CD8-positive, alpha-beta memory T cell (primary cell): ENCODE measurements at regions not wholly inside any gene's neighbourhood (a gene's known extent, or its start where the extent isn't known, plus 50 kb on each side); places are given as distances from the start of the nearest gene placed in this dataset.
A peak's percentile ranks its signal among the peaks of the same experiment; 100 is the strongest.

Experiments used
- CTCF ChIA-PET: fragments of 350-600 bp; sonication (Branson Sonifier 250); formaldehyde crosslinking; loops from one replicate; lab custom pipeline; 2021; ENCODE audit warnings: antibody characterized with exemption; lab: Charles Lee
- POLR2A ChIA-PET: fragments of 350-600 bp; sonication (Branson Sonifier 250); formaldehyde crosslinking; loops from one replicate; lab custom pipeline; 2021; ENCODE audit warnings: antibody characterized with exemption; lab: Charles Lee
- DNase-seq, 5 donors: peaks; one replicate each; pipeline versions ENCODE4 v3.0.0 to v3.0.0-alpha.2; 2020 to 2022; ENCODE audit warnings: mixed read lengths in 1 of 5
- H3K27ac ChIP-seq: one replicate; pipeline ENCODE4 v1.7.0; 2013; ENCODE audit warnings: low read depth, mild to moderate bottlenecking, low read length, moderate library complexity
- H3K27me3 ChIP-seq: 2 replicates; pipeline ENCODE4 v1.7.0; 2013; ENCODE audit warnings: low read length, mild to moderate bottlenecking; ENCODE audit not compliant: insufficient read depth, poor library complexity, severe bottlenecking
- H3K36me3 ChIP-seq: 2 replicates; pipeline ENCODE4 v1.7.0; 2013; ENCODE audit warnings: mild to moderate bottlenecking, low read length, moderate library complexity; ENCODE audit not compliant: insufficient read depth
- H3K4me1 ChIP-seq: 2 replicates; pipeline ENCODE4 v1.7.0; 2013; ENCODE audit warnings: mild to moderate bottlenecking, low read length, moderate library complexity; ENCODE audit not compliant: insufficient read depth
- H3K4me3 ChIP-seq: 2 replicates; pipeline ENCODE4 v1.7.0; 2013; ENCODE audit warnings: mild to moderate bottlenecking, low read length
- H3K9me3 ChIP-seq: 2 replicates; pipeline ENCODE4 v1.7.0; 2013; ENCODE audit warnings: mild to moderate bottlenecking, low read length
- H3K27ac Mint-ChIP-seq, 8 donors: one replicate each; pipeline ENCODE4 v1.8.0; 2020 to 2021; ENCODE audit warnings: mixed read lengths in 8 of 8, mild to moderate bottlenecking in 6 of 8, inconsistent platforms in 3 of 8, moderate library complexity in 3 of 8
- H3K27me3 Mint-ChIP-seq, 2 donors: one replicate each; pipeline ENCODE4 v1.8.0; 2020 to 2021; ENCODE audit warnings: mixed read lengths in 2 of 2, mild to moderate bottlenecking in 1 of 2, moderate library complexity in 1 of 2
- H3K36me3 Mint-ChIP-seq, 3 donors: one replicate each; pipeline ENCODE4 v1.8.0; 2020 to 2021; ENCODE audit warnings: mixed read lengths in 3 of 3, inconsistent platforms in 1 of 3, mild to moderate bottlenecking in 1 of 3
- H3K4me1 Mint-ChIP-seq, 3 donors: one replicate each; pipeline ENCODE4 v1.8.0; 2020 to 2021; ENCODE audit warnings: mixed read lengths in 3 of 3, inconsistent platforms in 1 of 3, mild to moderate bottlenecking in 1 of 3
- H3K4me3 Mint-ChIP-seq, 7 donors: one replicate each; pipeline ENCODE4 v1.8.0; 2020 to 2021; ENCODE audit warnings: mixed read lengths in 7 of 7, mild to moderate bottlenecking in 6 of 7, moderate library complexity in 4 of 7, inconsistent platforms in 2 of 7
- H3K9me3 Mint-ChIP-seq, 5 donors: one replicate each; pipeline ENCODE4 v1.8.0; 2020 to 2022; ENCODE audit warnings: mixed read lengths in 5 of 5, mild to moderate bottlenecking in 3 of 5, moderate library complexity in 2 of 5, inconsistent platforms in 1 of 5

GRCh38 chr18:70501358-70501757, 212.5 kb downstream of the SOCS6 start:
- no peaks in the 10 kb centered on the region for H3K4me1 ChIP-seq
- CTCF ChIA-PET, result no interaction called here
- no peaks in the 10 kb centered on the region for H3K4me1 Mint-ChIP-seq

GRCh38 chr18:70500748-70501147, 211.9 kb downstream of the SOCS6 start:
- no peaks in the 10 kb centered on the region for H3K27me3 Mint-ChIP-seq
- Histone ChIP-seq H3K4me1 (no peaks in the 10 kb centered on the region), H3K27ac (no peak overlapping the region), H3K36me3 (no peaks in the 10 kb centered on the region), H3K9me3 (no peaks in the 10 kb centered on the region), H3K27me3 (no peaks in the 10 kb centered on the region), H3K4me3 (no peak overlapping the region)
- no peaks in the 10 kb centered on the region for H3K9me3 Mint-ChIP-seq
- no peak for DNase-seq
- H3K36me3 Mint-ChIP-seq, result no peaks in the 10 kb centered on the region
- H3K4me3 Mint-ChIP-seq, result no peak overlapping the region
- ChIA-PET POLR2A (no interaction called here), CTCF (interaction anchor here (1.2 kb wide), 1 partner anchor 9 kb away, joined by 3 read pairs; no protein-coding TSS in a partner anchor)
- no peak overlapping the region for H3K27ac Mint-ChIP-seq
- no peaks in the 10 kb centered on the region for H3K4me1 Mint-ChIP-seq

More at GRCh38 chr18:70501358-70501757, 212.5 kb downstream of the SOCS6 start:
- Mint-ChIP-seq H3K36me3 (no peaks in the 10 kb centered on the region), H3K27ac (no peak overlapping the region), H3K4me3 (no peak overlapping the region), H3K9me3 (no peaks in the 10 kb centered on the region), H3K27me3 (no peaks in the 10 kb centered on the region)
- Histone ChIP-seq H3K36me3 (no peaks in the 10 kb centered on the region), H3K27me3 (no peaks in the 10 kb centered on the region), H3K27ac (no peak overlapping the region), H3K9me3 (no peaks in the 10 kb centered on the region), H3K4me3 (no peak overlapping the region)
- no peak for DNase-seq
- POLR2A ChIA-PET, result no interaction called here

DNA sequence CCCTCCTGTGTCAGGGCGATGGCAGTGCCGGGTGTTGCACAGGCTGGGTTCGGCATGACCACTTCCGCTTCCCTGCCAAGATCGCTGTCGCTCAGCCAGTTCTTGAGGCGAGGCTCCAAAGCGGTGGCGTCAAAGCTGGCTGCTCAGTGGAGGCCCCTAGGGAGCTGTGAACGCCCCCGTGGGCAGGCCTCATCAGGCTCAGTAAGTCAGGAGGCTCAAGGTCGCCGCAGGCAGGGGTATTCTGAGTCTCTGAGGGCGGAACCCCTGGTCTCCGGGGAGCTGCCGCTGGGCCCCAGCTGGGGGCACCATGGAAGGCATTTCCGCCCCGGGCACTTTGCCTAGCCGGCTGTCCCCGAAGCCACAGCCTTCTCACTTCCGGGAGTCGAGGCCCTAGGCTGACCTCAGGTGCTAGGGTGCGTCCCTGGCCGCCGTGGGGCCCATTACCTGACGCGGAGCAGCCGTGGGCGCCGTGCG, 210.4 kb downstream of the SOCS6 start:
- ChIA-PET CTCF (interaction anchor here (1.2 to 1.7 kb wide), 2 partner anchors 9 to 10 kb away, joined by 3 to 4 read pairs; no protein-coding TSS in a partner anchor), POLR2A (no interaction called here)
- Histone ChIP-seq H3K36me3 (no peaks in the 10 kb centered on the region), H3K27me3 (no peaks in the 10 kb centered on the region), H3K4me1 (no peaks in the 10 kb centered on the region), H3K27ac (no peak overlapping the region), H3K9me3 (no peaks in the 10 kb centered on the region), H3K4me3 (no peak overlapping the region)
- Mint-ChIP-seq H3K4me3 (no peak overlapping the region), H3K36me3 (no peaks in the 10 kb centered on the region), H3K9me3 (no peaks in the 10 kb centered on the region), H3K27ac (no peak overlapping the region), H3K27me3 (no peaks in the 10 kb centered on the region), H3K4me1 (no peaks in the 10 kb centered on the region)
- peak in 1 of 5 donors; percentile 11 for DNase-seq

DNA sequence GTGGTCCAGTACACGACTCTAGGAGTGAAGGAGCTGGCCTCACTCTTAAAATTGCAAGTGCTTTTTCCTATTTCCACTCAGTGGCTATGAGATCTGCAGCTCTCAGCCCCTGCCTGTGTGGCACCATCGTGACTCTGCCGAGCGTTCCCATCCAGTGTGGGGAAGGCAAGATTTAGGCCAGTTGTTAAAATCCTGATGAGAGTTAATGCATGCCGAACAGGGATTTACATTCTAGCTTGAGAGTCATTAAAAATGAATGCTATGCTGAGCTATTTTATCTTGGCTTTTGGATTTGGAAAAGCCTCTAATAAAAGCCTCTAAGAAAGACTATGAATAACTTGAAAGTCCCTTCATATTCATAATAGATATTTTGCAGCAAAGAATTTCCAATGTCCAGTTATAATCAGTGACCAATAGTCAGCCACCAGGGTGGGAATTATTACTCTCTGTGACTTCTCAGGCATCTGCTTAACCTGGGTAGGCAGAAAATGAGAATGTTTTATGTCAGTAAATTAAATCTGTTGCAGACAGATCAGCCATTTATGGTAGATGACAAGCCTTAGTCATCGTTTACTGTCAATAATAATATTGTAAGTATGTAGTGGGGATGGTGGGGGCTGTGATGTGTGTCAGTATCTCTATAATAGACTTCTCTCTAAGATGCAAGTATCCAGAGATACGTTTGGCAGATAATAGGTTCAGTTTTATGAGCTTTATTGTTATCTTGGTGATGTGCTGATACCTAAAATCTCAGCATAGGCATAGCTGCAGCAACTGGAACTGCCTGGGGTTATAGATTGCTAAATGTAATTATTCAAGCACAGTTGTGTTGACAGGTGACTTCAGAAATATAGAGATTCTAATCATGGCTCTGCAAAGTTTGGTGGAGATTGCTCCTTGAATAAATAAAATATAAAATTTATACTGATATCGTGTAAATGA, 207.8 kb downstream of the SOCS6 start:
- H3K36me3 Mint-ChIP-seq, result no peaks in the 10 kb centered on the region
- no peaks in the 10 kb centered on the region for H3K27me3 ChIP-seq
- CTCF ChIA-PET, result no interaction called here

GRCh38 chr18:70494524-70494923, 205.7 kb downstream of the SOCS6 start:
- no peaks in the 10 kb centered on the region for H3K36me3 Mint-ChIP-seq
- POLR2A ChIA-PET, result no interaction called here
- no peaks in the 10 kb centered on the region for H3K9me3 Mint-ChIP-seq
- Histone ChIP-seq H3K27ac (no peak overlapping the region), H3K36me3 (no peaks in the 10 kb centered on the region), H3K9me3 (no peaks in the 10 kb centered on the region), H3K27me3 (no peaks in the 10 kb centered on the region), H3K4me1 (peaks cover 5% of the 10 kb centered on the region), H3K4me3 (no peak overlapping the region)
- CTCF ChIA-PET, result no interaction called here
- no peak for DNase-seq
- peak overlapping the region in 1 of 8 donors; percentile 69 for H3K27ac Mint-ChIP-seq
- H3K27me3 Mint-ChIP-seq, result peaks cover 0 to 4% of the 10 kb centered on the region in 2 donors
- H3K4me3 Mint-ChIP-seq, result no peak overlapping the region
- no peaks in the 10 kb centered on the region for H3K4me1 Mint-ChIP-seq

More for the DNA sequence above, 207.8 kb downstream of the SOCS6 start:
- POLR2A ChIA-PET, result no interaction called here
- Histone ChIP-seq H3K27ac (no peak overlapping the region), H3K4me1 (no peaks in the 10 kb centered on the region), H3K36me3 (no peaks in the 10 kb centered on the region), H3K4me3 (no peak overlapping the region), H3K9me3 (no peaks in the 10 kb centered on the region)
- peak overlapping the region in 1 of 8 donors; percentile 21 for H3K27ac Mint-ChIP-seq
- no peaks in the 10 kb centered on the region for H3K9me3 Mint-ChIP-seq
- no peak overlapping the region for H3K4me3 Mint-ChIP-seq
- no peak for DNase-seq
- no peaks in the 10 kb centered on the region for H3K27me3 Mint-ChIP-seq
- H3K4me1 Mint-ChIP-seq, result no peaks in the 10 kb centered on the region

DNA sequence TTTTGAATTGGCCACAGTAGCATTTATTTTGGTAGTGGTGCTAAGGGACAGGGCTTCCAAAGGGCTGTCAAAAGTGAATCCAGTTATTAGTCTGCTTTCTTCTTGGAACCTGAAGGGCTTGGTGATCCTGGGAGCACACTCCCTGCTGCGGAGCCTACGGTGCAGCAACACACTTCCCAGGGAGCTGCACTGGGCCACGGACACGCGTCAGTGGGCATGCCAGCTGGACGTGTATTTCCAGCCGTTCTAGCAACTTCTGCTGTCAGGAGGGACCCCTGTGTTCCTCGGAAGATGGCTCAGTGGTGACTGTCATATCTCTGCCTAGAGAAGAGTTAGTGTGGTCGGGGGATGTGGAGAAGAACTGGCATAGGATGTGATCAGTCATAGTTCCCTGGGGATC, 204.6 kb downstream of the SOCS6 start:
- no peak for DNase-seq
- Histone ChIP-seq H3K36me3 (no peaks in the 10 kb centered on the region), H3K27ac (no peak overlapping the region), H3K9me3 (no peaks in the 10 kb centered on the region), H3K4me3 (no peak overlapping the region), H3K4me1 (peaks cover 5% of the 10 kb centered on the region), H3K27me3 (no peaks in the 10 kb centered on the region)
- H3K4me1 Mint-ChIP-seq, result no peaks in the 10 kb centered on the region
- H3K27me3 Mint-ChIP-seq, result peaks cover 0 to 7% of the 10 kb centered on the region in 2 donors
- no peaks in the 10 kb centered on the region for H3K36me3 Mint-ChIP-seq
- H3K27ac Mint-ChIP-seq, result no peak overlapping the region
- POLR2A ChIA-PET, result no interaction called here
- CTCF ChIA-PET, result interaction anchor here (1.2 kb wide), 1 partner anchor 11 kb away, joined by 4 read pairs; no protein-coding TSS in a partner anchor
- no peak overlapping the region for H3K4me3 Mint-ChIP-seq
- no peaks in the 10 kb centered on the region for H3K9me3 Mint-ChIP-seq

- Mint-ChIP-seq H3K27me3 (peaks cover 4 to 8% of the 10 kb centered on the region in 2 donors), H3K36me3 (no peaks in the 10 kb centered on the region), H3K4me1 (no peaks in the 10 kb centered on the region), H3K27ac (no peak overlapping the region), H3K9me3 (no peaks in the 10 kb centered on the region), H3K4me3 (no peak overlapping the region)
- H3K4me1 ChIP-seq, result peaks cover 5% of the 10 kb centered on the region
- H3K27ac ChIP-seq, result no peak overlapping the region
- POLR2A ChIA-PET, result no interaction called here
- H3K4me3 ChIP-seq, result no peak overlapping the region
- no peaks in the 10 kb centered on the region for H3K36me3 ChIP-seq
- no peaks in the 10 kb centered on the region for H3K27me3 ChIP-seq
- no peaks in the 10 kb centered on the region for H3K9me3 ChIP-seq
- CTCF ChIA-PET, result interaction anchor here (1.0 to 2.8 kb wide), 8 partner anchors 10 to 28 kb away, joined by 3 to 17 read pairs (median 4); no protein-coding TSS in a partner anchor
- peak in 4 of 5 donors; percentile 4 to 22 (median 15) for DNase-seq
Observed at GRCh38 chr18:70491734-70492348, 203.0 kb downstream of the SOCS6 start.
